CD8-positive, alpha-beta memory T cell (primary cell): ENCODE measurements at regions not wholly inside any gene's neighbourhood (a gene's known extent, or its start where the extent isn't known, plus 50 kb on each side); places are given as distances from the start of the nearest gene placed in this dataset.
"Not testable (repeated sequence)": the region's sequence is repeated elsewhere in the genome, so short reads cannot be mapped to it uniquely, and the experiment has no call there.

Source experiments
- CTCF ChIA-PET: fragments of 350-600 bp; sonication (Branson Sonifier 250); formaldehyde crosslinking; loops from one replicate; lab custom pipeline; 2021; ENCODE audit warnings: antibody characterized with exemption; lab: Charles Lee
- POLR2A ChIA-PET: fragments of 350-600 bp; sonication (Branson Sonifier 250); formaldehyde crosslinking; loops from one replicate; lab custom pipeline; 2021; ENCODE audit warnings: antibody characterized with exemption; lab: Charles Lee
- DNase-seq, 5 donors: peaks; one replicate each; pipeline versions ENCODE4 v3.0.0 to v3.0.0-alpha.2; 2020 to 2022; ENCODE audit warnings: mixed read lengths in 1 of 5
- H3K27ac ChIP-seq: one replicate; pipeline ENCODE4 v1.7.0; 2013; ENCODE audit warnings: low read depth, mild to moderate bottlenecking, low read length, moderate library complexity
- H3K27me3 ChIP-seq: 2 replicates; pipeline ENCODE4 v1.7.0; 2013; ENCODE audit warnings: low read length, mild to moderate bottlenecking; ENCODE audit not compliant: insufficient read depth, poor library complexity, severe bottlenecking
- H3K36me3 ChIP-seq: 2 replicates; pipeline ENCODE4 v1.7.0; 2013; ENCODE audit warnings: mild to moderate bottlenecking, low read length, moderate library complexity; ENCODE audit not compliant: insufficient read depth
- H3K4me1 ChIP-seq: 2 replicates; pipeline ENCODE4 v1.7.0; 2013; ENCODE audit warnings: mild to moderate bottlenecking, low read length, moderate library complexity; ENCODE audit not compliant: insufficient read depth
- H3K4me3 ChIP-seq: 2 replicates; pipeline ENCODE4 v1.7.0; 2013; ENCODE audit warnings: mild to moderate bottlenecking, low read length
- H3K9me3 ChIP-seq: 2 replicates; pipeline ENCODE4 v1.7.0; 2013; ENCODE audit warnings: mild to moderate bottlenecking, low read length
- H3K27ac Mint-ChIP-seq, 8 donors: one replicate each; pipeline ENCODE4 v1.8.0; 2020 to 2021; ENCODE audit warnings: mixed read lengths in 8 of 8, mild to moderate bottlenecking in 6 of 8, inconsistent platforms in 3 of 8, moderate library complexity in 3 of 8
- H3K27me3 Mint-ChIP-seq, 2 donors: one replicate each; pipeline ENCODE4 v1.8.0; 2020 to 2021; ENCODE audit warnings: mixed read lengths in 2 of 2, mild to moderate bottlenecking in 1 of 2, moderate library complexity in 1 of 2
- H3K36me3 Mint-ChIP-seq, 3 donors: one replicate each; pipeline ENCODE4 v1.8.0; 2020 to 2021; ENCODE audit warnings: mixed read lengths in 3 of 3, inconsistent platforms in 1 of 3, mild to moderate bottlenecking in 1 of 3
- H3K4me1 Mint-ChIP-seq, 3 donors: one replicate each; pipeline ENCODE4 v1.8.0; 2020 to 2021; ENCODE audit warnings: mixed read lengths in 3 of 3, inconsistent platforms in 1 of 3, mild to moderate bottlenecking in 1 of 3
- H3K4me3 Mint-ChIP-seq, 7 donors: one replicate each; pipeline ENCODE4 v1.8.0; 2020 to 2021; ENCODE audit warnings: mixed read lengths in 7 of 7, mild to moderate bottlenecking in 6 of 7, moderate library complexity in 4 of 7, inconsistent platforms in 2 of 7
- H3K9me3 Mint-ChIP-seq, 5 donors: one replicate each; pipeline ENCODE4 v1.8.0; 2020 to 2022; ENCODE audit warnings: mixed read lengths in 5 of 5, mild to moderate bottlenecking in 3 of 5, moderate library complexity in 2 of 5, inconsistent platforms in 1 of 5

- H3K9me3 Mint-ChIP-seq, H3K36me3 ChIP-seq, H3K4me1 ChIP-seq, H3K4me1 Mint-ChIP-seq, H3K27me3 ChIP-seq, H3K27ac Mint-ChIP-seq, H3K9me3 ChIP-seq, H3K27me3 Mint-ChIP-seq, H3K36me3 Mint-ChIP-seq, H3K27ac ChIP-seq, H3K4me3 Mint-ChIP-seq, H3K4me3 ChIP-seq, POLR2A ChIA-PET, CTCF ChIA-PET: not testable (repeated sequence)
- DNase-seq: peak in 1 of 5 donors; percentile 43
These were observed 118.6 kb upstream of the DGCR6 start for GRCh38 chr22:18787529-18787928.

GRCh38 chr22:18810379-18810778 is 95.7 kb upstream of the DGCR6 start:
- DNase-seq, H3K4me3 ChIP-seq, H3K36me3 Mint-ChIP-seq, H3K27me3 Mint-ChIP-seq, H3K27ac ChIP-seq, POLR2A ChIA-PET, CTCF ChIA-PET, H3K36me3 ChIP-seq, H3K4me1 Mint-ChIP-seq, H3K4me1 ChIP-seq, H3K27ac Mint-ChIP-seq, H3K9me3 Mint-ChIP-seq, H3K4me3 Mint-ChIP-seq, H3K27me3 ChIP-seq, H3K9me3 ChIP-seq: not testable (repeated sequence)

GRCh38 chr22:18819064-18819463 is 87.1 kb upstream of the DGCR6 start:
- H3K27me3 ChIP-seq, POLR2A ChIA-PET, H3K4me1 Mint-ChIP-seq, H3K4me1 ChIP-seq, H3K27ac ChIP-seq, H3K27ac Mint-ChIP-seq, CTCF ChIA-PET, H3K27me3 Mint-ChIP-seq, H3K36me3 Mint-ChIP-seq, H3K36me3 ChIP-seq, H3K4me3 ChIP-seq, H3K9me3 ChIP-seq, H3K9me3 Mint-ChIP-seq, H3K4me3 Mint-ChIP-seq, DNase-seq: not testable (repeated sequence)
